Neuron (in vitro differentiated cells): ENCODE measurements at regions not wholly inside any gene's neighbourhood (a gene's known extent, or its start where the extent isn't known, plus 50 kb on each side); places are given as distances from the start of the nearest gene placed in this dataset.

Experiments used
- H2AFZ ChIP-seq: one replicate; pipeline ENCODE4 v1.6.1; 2013; ENCODE audit warnings: low read depth, mild to moderate bottlenecking, inconsistent platforms, low read length, moderate library complexity
- H3K27me3 ChIP-seq: one replicate; pipeline ENCODE4 v1.6.1; 2013; ENCODE audit warnings: low read length; ENCODE audit not compliant: insufficient read depth
- H3K36me3 ChIP-seq: one replicate; pipeline ENCODE4 v1.6.1; 2013; ENCODE audit warnings: low read length; ENCODE audit not compliant: insufficient read depth
- H3K4me1 ChIP-seq: one replicate; pipeline ENCODE4 v1.6.1; 2013; ENCODE audit warnings: low read length; ENCODE audit not compliant: insufficient read depth
- H3K4me3 ChIP-seq: 2 replicates; pipeline ENCODE4 v1.5.1; 2013; ENCODE audit warnings: mild to moderate bottlenecking, low read length, moderate library complexity
- H3K9me3 ChIP-seq: one replicate; pipeline ENCODE4 v1.6.1; 2013; ENCODE audit warnings: low read length

DNA sequence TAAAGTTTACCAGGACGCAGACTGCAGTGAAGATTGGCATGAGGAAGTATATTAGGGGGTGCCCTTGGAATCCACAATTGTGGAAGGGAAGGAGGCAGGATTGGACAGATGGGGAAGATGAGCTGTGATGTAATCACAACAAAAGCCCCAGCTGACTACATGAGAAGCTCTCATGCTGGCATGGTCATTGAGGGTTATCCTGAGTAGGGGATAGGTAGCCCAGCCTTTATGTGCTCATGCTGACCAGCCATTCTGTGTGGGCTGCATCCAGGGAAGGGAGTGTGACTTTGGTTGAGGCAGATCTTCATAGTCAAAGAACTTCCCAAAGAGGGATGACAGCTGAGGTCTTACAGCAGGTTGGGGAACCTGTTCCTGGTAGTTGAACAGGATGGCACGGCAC is 52.0 kb upstream of the RANBP6 start:
- Histone ChIP-seq H3K4me3 (no peak overlapping the region), H3K4me1 (no peaks in the 10 kb centered on the region), H3K27me3 (no peaks in the 10 kb centered on the region), H3K9me3 (no peaks in the 10 kb centered on the region), H2AFZ (no peak overlapping the region), H3K36me3 (no peaks in the 10 kb centered on the region)
